PC-9 (cell line): ENCODE measurements at regions not wholly inside any gene's neighbourhood (a gene's known extent, or its start where the extent isn't known, plus 50 kb on each side); places are given as distances from the start of the nearest gene placed in this dataset.

Experiments
- CTCF ChIP-seq: fragments of 200-600 bp; sonication (generic); conservative IDR thresholded peaks from 2 replicates; pipeline ENCODE4 v1.6.1; 2017; ENCODE audit warnings: mixed run types, antibody characterized with exemption, mild to moderate bottlenecking, moderate library complexity
- EZH2 ChIP-seq: fragments of 200-600 bp; sonication (generic); IDR thresholded peaks from 2 replicates; pipeline ENCODE4 v1.8.0; 2017; ENCODE audit warnings: antibody characterized with exemption, low read depth

GRCh38 chr6:9062596-9062995 is 627.3 kb upstream of the SLC35B3 start:
- TF ChIP-seq CTCF: no peak
- no peak for TF ChIP-seq EZH2
